ENCODE measurements at regions not wholly inside any gene's neighbourhood (a gene's known extent, or its start where the extent isn't known, plus 50 kb on each side); places are given as distances from the start of the nearest gene placed in this dataset.
"Not testable (repeated sequence)": the region's sequence is repeated elsewhere in the genome, so short reads cannot be mapped to it uniquely, and the experiment has no call there.

DNA sequence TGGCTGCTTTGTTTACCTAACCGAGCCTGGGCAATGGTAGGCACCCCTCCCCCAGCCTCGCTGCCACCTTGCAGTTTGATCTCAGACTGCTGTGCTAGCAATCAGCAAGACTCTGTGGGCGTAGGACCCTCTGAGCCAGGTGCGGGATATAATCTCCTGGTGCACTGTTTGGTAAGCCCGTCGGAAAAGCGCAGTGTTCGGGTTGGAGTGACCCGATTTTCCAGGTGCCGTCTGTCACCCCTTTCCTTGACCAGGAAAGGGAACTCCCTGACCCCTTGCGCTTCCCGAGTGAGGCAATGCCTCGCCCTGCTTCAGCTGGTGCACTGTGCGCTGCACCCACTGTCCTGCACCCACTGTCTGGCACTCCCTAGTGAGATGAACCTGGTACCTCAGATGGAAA, 482.2 kb upstream of the SMC2 start:
- not testable (repeated sequence) for H3K4me3 ChIP-seq (ENCODE audit: low read depth, low read length); H3K9ac ChIP-seq (ENCODE audit: low read depth, low read length); H3K4me1 ChIP-seq (ENCODE audit: control insufficient read depth, insufficient read depth, low read length); H3K27ac ChIP-seq (ENCODE audit: low read depth, low read length); H3K36me3 ChIP-seq (ENCODE audit: control insufficient read depth, insufficient read depth, low read length); H3K27me3 ChIP-seq (ENCODE audit: control insufficient read depth, insufficient read depth, low read length)
- H3K9me3 ChIP-seq (ENCODE audit: control insufficient read depth, insufficient read depth, low read length) = peaks cover 19% of the 10 kb centered on the region

DNA sequence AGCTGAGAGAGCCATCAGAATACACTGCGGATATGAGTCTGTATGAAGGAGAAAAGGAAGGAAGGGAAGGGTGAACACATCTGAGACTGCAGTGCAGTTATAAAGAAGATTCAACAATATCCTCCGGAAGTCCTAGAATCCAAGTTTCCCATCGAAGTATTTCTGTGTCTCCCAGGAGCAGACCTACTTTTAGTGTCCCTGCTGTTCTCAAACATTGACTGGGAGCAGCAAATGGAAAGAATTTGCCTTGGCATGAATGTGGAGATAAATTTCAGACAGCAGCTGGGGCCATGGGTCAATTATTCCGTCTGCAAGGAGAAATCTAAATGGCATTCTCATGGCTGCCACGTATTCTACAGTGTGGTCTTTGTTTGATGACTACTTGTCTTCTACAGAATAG, 478.1 kb upstream of the SMC2 start:
- Histone ChIP-seq H3K27ac (ENCODE audit: low read depth, low read length) (no peak overlapping the region), H3K9ac (ENCODE audit: low read depth, low read length) (no peak overlapping the region), H3K36me3 (ENCODE audit: control insufficient read depth, insufficient read depth, low read length) (no peaks in the 10 kb centered on the region), H3K4me1 (ENCODE audit: control insufficient read depth, insufficient read depth, low read length) (no peaks in the 10 kb centered on the region), H3K4me3 (ENCODE audit: low read depth, low read length) (no peak overlapping the region), H3K27me3 (ENCODE audit: control insufficient read depth, insufficient read depth, low read length) (no peaks in the 10 kb centered on the region), H3K9me3 (ENCODE audit: control insufficient read depth, insufficient read depth, low read length) (peaks cover 24% of the 10 kb centered on the region)

DNA sequence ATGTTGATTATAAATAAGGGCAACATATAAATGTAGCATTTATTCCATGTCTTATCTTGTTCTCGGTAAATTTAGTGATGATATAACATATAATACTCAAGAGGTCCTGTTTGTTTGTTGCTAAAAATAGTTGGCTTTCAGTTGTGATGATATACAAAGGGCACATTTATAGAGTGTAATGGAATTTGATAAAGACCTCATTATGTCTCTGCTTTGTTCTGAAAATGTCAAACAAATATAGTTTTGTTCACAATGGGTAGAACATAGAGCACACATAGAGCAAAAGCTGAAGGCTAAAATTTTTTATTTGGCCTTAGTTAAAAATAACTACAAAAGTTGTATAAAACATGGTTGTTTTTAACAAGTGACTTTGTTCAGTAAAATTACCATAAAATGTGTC, 477.1 kb upstream of the SMC2 start:
- Histone ChIP-seq H3K9me3 (ENCODE audit: control insufficient read depth, insufficient read depth, low read length) (peaks cover 21% of the 10 kb centered on the region), H3K27me3 (ENCODE audit: control insufficient read depth, insufficient read depth, low read length) (no peaks in the 10 kb centered on the region), H3K4me1 (ENCODE audit: control insufficient read depth, insufficient read depth, low read length) (no peaks in the 10 kb centered on the region), H3K4me3 (ENCODE audit: low read depth, low read length) (no peak overlapping the region), H3K9ac (ENCODE audit: low read depth, low read length) (no peak overlapping the region), H3K27ac (ENCODE audit: low read depth, low read length) (no peak overlapping the region), H3K36me3 (ENCODE audit: control insufficient read depth, insufficient read depth, low read length) (no peaks in the 10 kb centered on the region)

DNA sequence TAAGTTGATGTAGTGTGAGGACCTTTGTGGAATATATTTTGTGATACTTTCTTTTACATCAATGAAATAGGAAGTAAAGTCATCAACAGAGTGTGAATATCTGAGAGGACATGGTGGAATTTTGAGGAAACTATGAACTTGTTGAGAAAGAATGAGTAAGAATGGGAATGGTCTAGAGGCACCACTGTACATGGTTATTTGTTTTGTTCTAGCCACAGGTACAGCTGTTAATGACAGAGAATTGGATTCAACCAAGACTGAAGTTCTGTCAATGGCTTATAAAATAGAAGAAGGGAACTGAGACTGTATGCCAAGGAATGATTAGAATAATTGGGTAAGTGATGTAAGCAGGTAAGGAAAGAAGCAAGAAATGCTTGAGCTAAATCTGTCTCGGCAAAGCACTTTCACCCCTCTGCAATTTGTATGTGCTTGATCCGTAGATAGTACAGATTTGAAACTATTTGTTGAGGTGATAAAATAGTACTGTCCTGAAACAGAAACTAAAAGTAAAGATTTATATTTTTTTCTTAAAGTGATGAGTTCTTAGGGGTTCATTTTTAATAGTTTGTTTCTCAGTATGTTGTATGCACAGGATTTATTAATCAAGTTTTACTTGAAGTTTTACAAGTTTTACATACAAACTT, 468.8 kb upstream of the SMC2 start:
- no peak overlapping the region for H3K4me3 ChIP-seq (ENCODE audit: low read depth, low read length)
- no peaks in the 10 kb centered on the region for H3K4me1 ChIP-seq (ENCODE audit: control insufficient read depth, insufficient read depth, low read length)
- no peaks in the 10 kb centered on the region for H3K9me3 ChIP-seq (ENCODE audit: control insufficient read depth, insufficient read depth, low read length)
- H3K36me3 ChIP-seq (ENCODE audit: control insufficient read depth, insufficient read depth, low read length) = no peaks in the 10 kb centered on the region
- H3K27me3 ChIP-seq (ENCODE audit: control insufficient read depth, insufficient read depth, low read length) = no peaks in the 10 kb centered on the region
- no peak overlapping the region for H3K9ac ChIP-seq (ENCODE audit: low read depth, low read length)
- no peak overlapping the region for H3K27ac ChIP-seq (ENCODE audit: low read depth, low read length)

DNA sequence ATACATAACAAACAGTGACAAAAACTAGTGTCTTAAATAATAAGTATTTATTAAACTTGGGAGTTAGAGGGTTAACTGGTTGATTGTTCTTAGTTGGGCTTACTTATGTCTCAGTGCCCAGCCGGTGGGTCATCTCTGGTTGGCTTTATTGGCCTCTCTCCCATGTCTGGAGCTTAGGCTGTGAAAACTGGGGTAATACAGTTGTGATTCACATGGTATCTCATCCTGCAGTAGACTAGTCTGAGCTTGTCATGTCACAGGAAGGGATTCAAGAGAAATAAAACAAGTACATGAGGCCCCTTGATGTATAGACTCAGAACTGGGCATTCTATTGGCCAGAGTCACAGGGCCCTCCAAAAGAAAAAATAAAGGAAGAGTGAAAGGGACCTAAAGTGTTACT, 466.4 kb upstream of the SMC2 start:
- no peaks in the 10 kb centered on the region for H3K9me3 ChIP-seq (ENCODE audit: control insufficient read depth, insufficient read depth, low read length)
- H3K9ac ChIP-seq (ENCODE audit: low read depth, low read length) = no peak overlapping the region
- H3K4me1 ChIP-seq (ENCODE audit: control insufficient read depth, insufficient read depth, low read length) = no peaks in the 10 kb centered on the region
- no peak overlapping the region for H3K4me3 ChIP-seq (ENCODE audit: low read depth, low read length)
- no peaks in the 10 kb centered on the region for H3K36me3 ChIP-seq (ENCODE audit: control insufficient read depth, insufficient read depth, low read length)
- no peak overlapping the region for H3K27ac ChIP-seq (ENCODE audit: low read depth, low read length)
- no peaks in the 10 kb centered on the region for H3K27me3 ChIP-seq (ENCODE audit: control insufficient read depth, insufficient read depth, low read length)

DNA sequence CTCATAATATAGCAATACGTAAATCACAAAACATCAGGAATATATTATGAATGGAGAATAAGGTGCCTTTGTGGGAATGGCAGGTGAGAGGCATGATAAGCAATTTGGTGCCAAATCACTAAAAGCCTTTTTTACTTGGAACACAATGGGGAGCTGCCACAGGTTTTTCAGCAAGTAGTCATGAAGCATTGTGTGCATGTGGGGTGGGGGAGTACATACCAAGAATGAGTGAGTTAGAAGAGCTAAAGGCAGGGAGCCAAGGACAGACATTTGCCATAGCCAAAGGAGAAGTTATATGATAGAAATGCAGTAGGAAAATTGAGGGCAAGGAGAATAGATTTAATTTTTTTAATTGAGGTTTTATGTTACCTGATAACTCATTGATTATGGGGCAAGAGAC, 445.0 kb upstream of the SMC2 start:
- no peak overlapping the region for H3K27ac ChIP-seq (ENCODE audit: low read depth, low read length)
- no peak overlapping the region for H3K9ac ChIP-seq (ENCODE audit: low read depth, low read length)
- H3K9me3 ChIP-seq (ENCODE audit: control insufficient read depth, insufficient read depth, low read length) = no peaks in the 10 kb centered on the region
- no peaks in the 10 kb centered on the region for H3K4me1 ChIP-seq (ENCODE audit: control insufficient read depth, insufficient read depth, low read length)
- H3K4me3 ChIP-seq (ENCODE audit: low read depth, low read length) = no peak overlapping the region
- H3K36me3 ChIP-seq (ENCODE audit: control insufficient read depth, insufficient read depth, low read length) = no peaks in the 10 kb centered on the region
- H3K27me3 ChIP-seq (ENCODE audit: control insufficient read depth, insufficient read depth, low read length) = no peaks in the 10 kb centered on the region

DNA sequence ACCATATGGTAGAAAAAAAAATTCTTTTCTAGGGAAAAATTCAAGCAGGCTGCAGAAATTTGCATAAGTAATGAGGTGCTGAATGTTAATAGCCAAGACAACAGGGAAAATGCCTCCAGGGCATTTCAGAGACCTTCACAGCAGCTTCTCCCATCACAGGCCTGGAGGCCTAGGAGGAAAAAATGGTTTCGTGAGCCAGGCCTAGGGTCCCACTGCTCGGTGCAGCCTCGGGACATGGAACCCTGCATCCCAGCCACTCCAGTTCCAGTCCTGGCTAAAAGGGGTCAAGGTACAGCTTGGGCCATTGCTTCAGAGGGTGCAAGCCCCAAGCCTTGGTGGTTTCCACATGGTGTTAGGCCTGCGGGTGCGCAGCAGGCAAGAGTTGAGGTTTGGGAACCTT, 436.0 kb upstream of the SMC2 start:
- Histone ChIP-seq H3K4me1 (ENCODE audit: control insufficient read depth, insufficient read depth, low read length) (no peaks in the 10 kb centered on the region), H3K36me3 (ENCODE audit: control insufficient read depth, insufficient read depth, low read length) (no peaks in the 10 kb centered on the region), H3K9me3 (ENCODE audit: control insufficient read depth, insufficient read depth, low read length) (peaks cover 18% of the 10 kb centered on the region), H3K27ac (ENCODE audit: low read depth, low read length) (no peak overlapping the region), H3K4me3 (ENCODE audit: low read depth, low read length) (no peak overlapping the region), H3K9ac (ENCODE audit: low read depth, low read length) (no peak overlapping the region), H3K27me3 (ENCODE audit: control insufficient read depth, insufficient read depth, low read length) (no peaks in the 10 kb centered on the region)

DNA sequence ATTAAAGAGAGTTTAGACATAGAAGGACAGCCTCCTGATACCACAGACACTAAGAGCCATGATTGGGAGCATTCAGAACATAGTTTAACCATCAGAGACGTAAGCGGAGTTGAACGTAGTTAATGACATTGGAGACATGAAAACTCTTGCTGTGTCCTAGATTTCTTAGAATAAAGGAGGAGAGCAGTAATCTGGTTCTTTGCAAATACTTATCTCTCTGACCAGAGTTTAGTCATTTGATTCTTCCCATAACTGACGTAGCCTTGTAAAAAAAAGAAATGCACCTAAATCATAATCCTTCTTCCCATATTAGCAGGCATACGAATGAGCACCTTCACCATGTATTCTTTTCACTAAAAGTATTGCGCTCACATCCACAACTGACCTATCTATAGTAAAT, 433.3 kb upstream of the SMC2 start:
- no peaks in the 10 kb centered on the region for H3K4me1 ChIP-seq (ENCODE audit: control insufficient read depth, insufficient read depth, low read length)
- no peaks in the 10 kb centered on the region for H3K36me3 ChIP-seq (ENCODE audit: control insufficient read depth, insufficient read depth, low read length)
- peaks cover 18% of the 10 kb centered on the region for H3K9me3 ChIP-seq (ENCODE audit: control insufficient read depth, insufficient read depth, low read length)
- no peaks in the 10 kb centered on the region for H3K27me3 ChIP-seq (ENCODE audit: control insufficient read depth, insufficient read depth, low read length)
- H3K4me3 ChIP-seq (ENCODE audit: low read depth, low read length) = no peak overlapping the region
- H3K9ac ChIP-seq (ENCODE audit: low read depth, low read length) = no peak overlapping the region
- no peak overlapping the region for H3K27ac ChIP-seq (ENCODE audit: low read depth, low read length)

DNA sequence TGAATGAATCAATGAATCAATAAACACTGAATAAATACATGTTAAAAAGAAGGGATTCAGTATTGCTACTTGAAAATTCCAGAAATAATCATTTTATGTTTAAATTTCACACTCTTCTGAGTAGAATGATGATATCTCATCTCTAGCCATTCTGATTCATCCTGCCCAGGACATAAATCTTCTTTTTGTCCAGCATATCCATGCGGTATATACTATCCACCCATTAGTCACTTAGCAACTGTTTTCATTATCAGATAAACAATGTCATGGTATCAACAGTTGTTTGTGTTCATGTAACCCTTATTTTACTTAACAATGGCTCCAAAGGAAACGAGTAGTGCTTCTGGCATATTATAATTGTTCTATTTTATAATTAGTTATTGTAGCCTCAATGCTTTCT, 432.4 kb upstream of the SMC2 start:
- Histone ChIP-seq H3K9me3 (ENCODE audit: control insufficient read depth, insufficient read depth, low read length) (peaks cover 18% of the 10 kb centered on the region), H3K4me1 (ENCODE audit: control insufficient read depth, insufficient read depth, low read length) (no peaks in the 10 kb centered on the region), H3K9ac (ENCODE audit: low read depth, low read length) (no peak overlapping the region), H3K27me3 (ENCODE audit: control insufficient read depth, insufficient read depth, low read length) (no peaks in the 10 kb centered on the region), H3K27ac (ENCODE audit: low read depth, low read length) (no peak overlapping the region), H3K36me3 (ENCODE audit: control insufficient read depth, insufficient read depth, low read length) (no peaks in the 10 kb centered on the region), H3K4me3 (ENCODE audit: low read depth, low read length) (no peak overlapping the region)

DNA sequence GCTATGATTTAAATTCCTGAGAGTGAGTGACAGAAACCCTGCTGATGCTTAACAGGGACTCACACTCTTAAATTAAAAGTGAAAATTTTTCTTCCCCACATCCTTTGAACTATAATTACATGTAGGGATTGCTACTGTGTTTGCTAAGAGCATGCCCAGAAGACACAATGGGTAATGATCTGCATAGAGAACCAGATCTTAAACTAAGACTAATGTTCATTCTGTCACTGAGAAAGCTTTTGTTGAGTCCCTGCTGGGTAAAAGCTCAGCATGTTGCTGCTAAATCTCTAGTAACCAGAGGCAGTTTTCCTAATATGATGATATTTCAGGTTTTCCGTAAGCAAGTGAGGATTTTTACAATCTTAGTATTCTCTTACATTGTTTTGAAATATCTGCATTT, 424.8 kb upstream of the SMC2 start:
- Histone ChIP-seq H3K27ac (ENCODE audit: low read depth, low read length) (no peak overlapping the region), H3K27me3 (ENCODE audit: control insufficient read depth, insufficient read depth, low read length) (no peaks in the 10 kb centered on the region), H3K36me3 (ENCODE audit: control insufficient read depth, insufficient read depth, low read length) (no peaks in the 10 kb centered on the region), H3K9ac (ENCODE audit: low read depth, low read length) (no peak overlapping the region), H3K4me1 (ENCODE audit: control insufficient read depth, insufficient read depth, low read length) (no peaks in the 10 kb centered on the region), H3K9me3 (ENCODE audit: control insufficient read depth, insufficient read depth, low read length) (no peaks in the 10 kb centered on the region), H3K4me3 (ENCODE audit: low read depth, low read length) (no peak overlapping the region)

DNA sequence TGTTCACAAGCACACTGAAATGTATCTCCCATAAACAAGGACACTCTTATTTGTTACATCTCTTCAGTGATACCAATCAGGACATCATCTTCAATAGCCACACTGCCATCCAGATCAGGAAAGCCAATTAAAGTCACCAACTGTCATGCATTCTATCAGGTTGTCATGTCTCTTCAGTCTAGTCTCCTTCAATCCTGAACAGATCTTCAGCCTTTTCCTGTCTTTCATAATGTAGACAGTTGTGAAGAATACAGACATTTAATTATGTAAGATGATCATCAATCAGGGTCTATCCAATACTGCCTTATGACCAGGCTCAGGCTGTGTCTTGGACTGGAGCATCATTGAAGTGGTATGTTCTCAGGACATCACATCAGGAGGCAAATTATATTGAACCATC, 419.8 kb upstream of the SMC2 start:
- no peak overlapping the region for H3K4me3 ChIP-seq (ENCODE audit: low read depth, low read length)
- H3K9ac ChIP-seq (ENCODE audit: low read depth, low read length) = no peak overlapping the region
- H3K9me3 ChIP-seq (ENCODE audit: control insufficient read depth, insufficient read depth, low read length) = no peaks in the 10 kb centered on the region
- H3K27ac ChIP-seq (ENCODE audit: low read depth, low read length) = no peak overlapping the region
- H3K36me3 ChIP-seq (ENCODE audit: control insufficient read depth, insufficient read depth, low read length) = no peaks in the 10 kb centered on the region
- no peaks in the 10 kb centered on the region for H3K27me3 ChIP-seq (ENCODE audit: control insufficient read depth, insufficient read depth, low read length)
- H3K4me1 ChIP-seq (ENCODE audit: control insufficient read depth, insufficient read depth, low read length) = no peaks in the 10 kb centered on the region

DNA sequence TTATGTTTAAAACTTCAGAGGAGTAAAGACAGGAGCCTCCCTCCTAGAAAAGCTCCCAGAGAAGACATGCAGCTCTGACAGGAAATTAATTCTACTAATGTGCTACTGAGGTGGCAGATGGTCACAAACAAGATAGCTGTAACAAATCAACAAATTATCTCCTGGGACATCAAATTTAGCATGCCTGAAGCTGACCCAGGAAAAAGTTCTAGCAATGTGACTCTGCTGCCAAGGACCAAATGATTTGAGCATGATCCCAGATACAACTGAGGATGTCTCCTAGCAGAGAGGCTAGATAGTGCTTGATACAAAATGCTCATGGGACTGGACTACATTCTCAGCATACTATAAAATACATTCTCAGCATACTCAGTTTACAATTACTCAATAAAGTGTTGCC, 413.5 kb upstream of the SMC2 start:
- H3K4me3 ChIP-seq (ENCODE audit: low read depth, low read length) = no peak overlapping the region
- H3K36me3 ChIP-seq (ENCODE audit: control insufficient read depth, insufficient read depth, low read length) = no peaks in the 10 kb centered on the region
- H3K9me3 ChIP-seq (ENCODE audit: control insufficient read depth, insufficient read depth, low read length) = no peaks in the 10 kb centered on the region
- no peaks in the 10 kb centered on the region for H3K4me1 ChIP-seq (ENCODE audit: control insufficient read depth, insufficient read depth, low read length)
- H3K9ac ChIP-seq (ENCODE audit: low read depth, low read length) = no peak overlapping the region
- H3K27me3 ChIP-seq (ENCODE audit: control insufficient read depth, insufficient read depth, low read length) = no peaks in the 10 kb centered on the region
- no peak overlapping the region for H3K27ac ChIP-seq (ENCODE audit: low read depth, low read length)
